GM23338 (cell line): ENCODE measurements at regions not wholly inside any gene's neighbourhood (a gene's known extent, or its start where the extent isn't known, plus 50 kb on each side); places are given as distances from the start of the nearest gene placed in this dataset.

ENCODE experiments used
- CREB1 ChIP-seq: fragments of 250-450 bp; sonication (Bioruptor Pico); IDR thresholded peaks from 2 replicates; pipeline ENCODE4 v1.5.0; 2020; ENCODE audit warnings: low read depth, mild to moderate bottlenecking, moderate library complexity
- EZH2 ChIP-seq: fragments of 200-600 bp; sonication (generic); IDR thresholded peaks from one replicate; pipeline ENCODE4 v1.8.0; 2017; ENCODE audit warnings: antibody characterized with exemption, mild to moderate bottlenecking, low read depth; ENCODE audit not compliant: unreplicated experiment
- EZH2phosphoT487 ChIP-seq: fragments of 200-600 bp; sonication (generic); IDR thresholded peaks from one replicate; pipeline ENCODE4 v1.8.1; 2018; ENCODE audit warnings: antibody characterized with exemption; ENCODE audit not compliant: unreplicated experiment
- JUNB ChIP-seq: IDR thresholded peaks from one replicate; pipeline ENCODE4 v1.6.1; 2016; ENCODE audit warnings: antibody characterized with exemption; ENCODE audit not compliant: unreplicated experiment
- POLR2AphosphoS5 ChIP-seq: IDR thresholded peaks from 2 replicates; pipeline ENCODE4 v1.6.1; 2016; ENCODE audit warnings: antibody characterized with exemption, low read depth
- ZNF114 ChIP-seq: fragments of 250-450 bp; sonication (Bioruptor Pico); IDR thresholded peaks from 2 replicates; pipeline ENCODE4 v1.5.0; 2020; ENCODE audit warnings: mild to moderate bottlenecking, moderate library complexity
- TF ChIP-seq, protein P1 (sequence below), 2 experiments: fragments of 200-600 bp in 1 of 2; sonication (generic) in 1 of 2; conservative IDR thresholded peaks; 2 replicates each; pipeline versions ENCODE4 v1.5.1 to v1.6.1; 2016 to 2017; ENCODE audit warnings: antibody characterized with exemption in 2 of 2, low read depth in 2 of 2, mild to moderate bottlenecking in 2 of 2, moderate library complexity in 1 of 2
- TF ChIP-seq, protein P2 (sequence below): IDR thresholded peaks from 2 replicates; pipeline ENCODE4 v1.6.1; 2016; ENCODE audit warnings: antibody characterized with exemption
- TF ChIP-seq, protein P3 (sequence below): IDR thresholded peaks from one replicate; pipeline ENCODE4 v1.6.1; 2018; ENCODE audit warnings: antibody characterized with exemption; ENCODE audit not compliant: unreplicated experiment

DNA sequence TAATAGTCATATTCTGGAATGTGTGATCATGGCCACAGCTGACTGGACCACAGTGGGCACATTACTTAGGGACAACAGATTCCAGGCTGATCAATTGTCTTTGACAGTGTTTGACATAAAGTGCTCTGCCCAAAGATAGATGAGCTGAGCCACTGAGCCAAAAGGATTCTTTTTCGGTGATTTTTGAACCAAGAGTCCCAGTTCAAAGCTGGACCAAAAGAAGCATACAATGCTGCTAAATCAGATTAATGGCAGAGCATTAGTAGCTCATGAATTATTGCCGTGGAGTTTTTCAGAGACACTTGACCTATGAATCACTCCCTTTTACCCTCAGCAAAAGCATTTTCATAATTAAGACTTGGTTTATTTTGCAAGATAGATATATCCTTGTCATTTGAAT, 160.6 kb downstream of the IZUMO3 start:
- TF ChIP-seq, protein P1, sequence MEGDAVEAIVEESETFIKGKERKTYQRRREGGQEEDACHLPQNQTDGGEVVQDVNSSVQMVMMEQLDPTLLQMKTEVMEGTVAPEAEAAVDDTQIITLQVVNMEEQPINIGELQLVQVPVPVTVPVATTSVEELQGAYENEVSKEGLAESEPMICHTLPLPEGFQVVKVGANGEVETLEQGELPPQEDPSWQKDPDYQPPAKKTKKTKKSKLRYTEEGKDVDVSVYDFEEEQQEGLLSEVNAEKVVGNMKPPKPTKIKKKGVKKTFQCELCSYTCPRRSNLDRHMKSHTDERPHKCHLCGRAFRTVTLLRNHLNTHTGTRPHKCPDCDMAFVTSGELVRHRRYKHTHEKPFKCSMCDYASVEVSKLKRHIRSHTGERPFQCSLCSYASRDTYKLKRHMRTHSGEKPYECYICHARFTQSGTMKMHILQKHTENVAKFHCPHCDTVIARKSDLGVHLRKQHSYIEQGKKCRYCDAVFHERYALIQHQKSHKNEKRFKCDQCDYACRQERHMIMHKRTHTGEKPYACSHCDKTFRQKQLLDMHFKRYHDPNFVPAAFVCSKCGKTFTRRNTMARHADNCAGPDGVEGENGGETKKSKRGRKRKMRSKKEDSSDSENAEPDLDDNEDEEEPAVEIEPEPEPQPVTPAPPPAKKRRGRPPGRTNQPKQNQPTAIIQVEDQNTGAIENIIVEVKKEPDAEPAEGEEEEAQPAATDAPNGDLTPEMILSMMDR (conservative IDR thresholded peaks at IDR 0.05; ENCODE audit: low read depth in 2 of 2) = no peak
- no peak for TF ChIP-seq EZH2
- TF ChIP-seq, protein P2, sequence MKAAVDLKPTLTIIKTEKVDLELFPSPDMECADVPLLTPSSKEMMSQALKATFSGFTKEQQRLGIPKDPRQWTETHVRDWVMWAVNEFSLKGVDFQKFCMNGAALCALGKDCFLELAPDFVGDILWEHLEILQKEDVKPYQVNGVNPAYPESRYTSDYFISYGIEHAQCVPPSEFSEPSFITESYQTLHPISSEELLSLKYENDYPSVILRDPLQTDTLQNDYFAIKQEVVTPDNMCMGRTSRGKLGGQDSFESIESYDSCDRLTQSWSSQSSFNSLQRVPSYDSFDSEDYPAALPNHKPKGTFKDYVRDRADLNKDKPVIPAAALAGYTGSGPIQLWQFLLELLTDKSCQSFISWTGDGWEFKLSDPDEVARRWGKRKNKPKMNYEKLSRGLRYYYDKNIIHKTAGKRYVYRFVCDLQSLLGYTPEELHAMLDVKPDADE = no peak
- TF ChIP-seq, protein P3, sequence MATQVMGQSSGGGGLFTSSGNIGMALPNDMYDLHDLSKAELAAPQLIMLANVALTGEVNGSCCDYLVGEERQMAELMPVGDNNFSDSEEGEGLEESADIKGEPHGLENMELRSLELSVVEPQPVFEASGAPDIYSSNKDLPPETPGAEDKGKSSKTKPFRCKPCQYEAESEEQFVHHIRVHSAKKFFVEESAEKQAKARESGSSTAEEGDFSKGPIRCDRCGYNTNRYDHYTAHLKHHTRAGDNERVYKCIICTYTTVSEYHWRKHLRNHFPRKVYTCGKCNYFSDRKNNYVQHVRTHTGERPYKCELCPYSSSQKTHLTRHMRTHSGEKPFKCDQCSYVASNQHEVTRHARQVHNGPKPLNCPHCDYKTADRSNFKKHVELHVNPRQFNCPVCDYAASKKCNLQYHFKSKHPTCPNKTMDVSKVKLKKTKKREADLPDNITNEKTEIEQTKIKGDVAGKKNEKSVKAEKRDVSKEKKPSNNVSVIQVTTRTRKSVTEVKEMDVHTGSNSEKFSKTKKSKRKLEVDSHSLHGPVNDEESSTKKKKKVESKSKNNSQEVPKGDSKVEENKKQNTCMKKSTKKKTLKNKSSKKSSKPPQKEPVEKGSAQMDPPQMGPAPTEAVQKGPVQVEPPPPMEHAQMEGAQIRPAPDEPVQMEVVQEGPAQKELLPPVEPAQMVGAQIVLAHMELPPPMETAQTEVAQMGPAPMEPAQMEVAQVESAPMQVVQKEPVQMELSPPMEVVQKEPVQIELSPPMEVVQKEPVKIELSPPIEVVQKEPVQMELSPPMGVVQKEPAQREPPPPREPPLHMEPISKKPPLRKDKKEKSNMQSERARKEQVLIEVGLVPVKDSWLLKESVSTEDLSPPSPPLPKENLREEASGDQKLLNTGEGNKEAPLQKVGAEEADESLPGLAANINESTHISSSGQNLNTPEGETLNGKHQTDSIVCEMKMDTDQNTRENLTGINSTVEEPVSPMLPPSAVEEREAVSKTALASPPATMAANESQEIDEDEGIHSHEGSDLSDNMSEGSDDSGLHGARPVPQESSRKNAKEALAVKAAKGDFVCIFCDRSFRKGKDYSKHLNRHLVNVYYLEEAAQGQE = no peak
- TF ChIP-seq CREB1 (CRISPR knock-in tag) = no peak
- TF ChIP-seq POLR2AphosphoS5 = no peak
- no peak for TF ChIP-seq EZH2phosphoT487
- TF ChIP-seq ZNF114 (CRISPR knock-in tag) = no peak
- no peak for TF ChIP-seq JUNB
